ENCODE measurements at regions not wholly inside any gene's neighbourhood (a gene's known extent, or its start where the extent isn't known, plus 50 kb on each side); places are given as distances from the start of the nearest gene placed in this dataset.
A peak's percentile ranks its signal among the peaks of the same experiment; 100 is the strongest.

GRCh38 chr4:159019356-159019755 is 83.5 kb upstream of the RAPGEF2 start:
- no peaks in the 10 kb centered on the region for H3K9me3 ChIP-seq (replicated peaks in 1 of 2; ENCODE audit: control insufficient read depth in 1 of 2, insufficient read depth in 1 of 2, low read length in 2 of 2)
- intact Hi-C loops (cut with micrococcal nuclease), result no loop called here
- no peak overlapping the region for H3K4me3 ChIP-seq (replicated peaks in 1 of 3; ENCODE audit: low read depth in 2 of 3, low read length in 3 of 3)
- no peaks in the 10 kb centered on the region for H3K36me3 ChIP-seq (replicated peaks in 1 of 2; ENCODE audit: control insufficient read depth in 1 of 2, insufficient read depth in 2 of 2, low read length in 2 of 2)
- no peaks in the 10 kb centered on the region for H3K4me1 ChIP-seq (ENCODE audit: control insufficient read depth in 1 of 2, insufficient read depth in 2 of 2, low read length in 2 of 2)
- no peaks in the 10 kb centered on the region for H4K20me1 ChIP-seq (ENCODE audit: insufficient read depth, low read length)
- Mint-ChIP-seq H3K36me3 (no peaks in the 10 kb centered on the region), H3K27ac (peak overlapping the region in 1 of 7 donors; percentile 72), H3K9me3 (peaks cover 0 to 4% (median 0%) of the 10 kb centered on the region in 7 donors), H3K4me1 (no peaks in the 10 kb centered on the region), H3K4me3 (no peak overlapping the region), H3K27me3 (ENCODE audit: low read depth in 3 of 3) (peaks cover 0 to 1% (median 0%) of the 10 kb centered on the region in 3 donors)
- TF ChIP-seq, protein P1, sequence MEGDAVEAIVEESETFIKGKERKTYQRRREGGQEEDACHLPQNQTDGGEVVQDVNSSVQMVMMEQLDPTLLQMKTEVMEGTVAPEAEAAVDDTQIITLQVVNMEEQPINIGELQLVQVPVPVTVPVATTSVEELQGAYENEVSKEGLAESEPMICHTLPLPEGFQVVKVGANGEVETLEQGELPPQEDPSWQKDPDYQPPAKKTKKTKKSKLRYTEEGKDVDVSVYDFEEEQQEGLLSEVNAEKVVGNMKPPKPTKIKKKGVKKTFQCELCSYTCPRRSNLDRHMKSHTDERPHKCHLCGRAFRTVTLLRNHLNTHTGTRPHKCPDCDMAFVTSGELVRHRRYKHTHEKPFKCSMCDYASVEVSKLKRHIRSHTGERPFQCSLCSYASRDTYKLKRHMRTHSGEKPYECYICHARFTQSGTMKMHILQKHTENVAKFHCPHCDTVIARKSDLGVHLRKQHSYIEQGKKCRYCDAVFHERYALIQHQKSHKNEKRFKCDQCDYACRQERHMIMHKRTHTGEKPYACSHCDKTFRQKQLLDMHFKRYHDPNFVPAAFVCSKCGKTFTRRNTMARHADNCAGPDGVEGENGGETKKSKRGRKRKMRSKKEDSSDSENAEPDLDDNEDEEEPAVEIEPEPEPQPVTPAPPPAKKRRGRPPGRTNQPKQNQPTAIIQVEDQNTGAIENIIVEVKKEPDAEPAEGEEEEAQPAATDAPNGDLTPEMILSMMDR (IDR thresholded peaks at IDR 0.05), result no peak
- DNase-seq, result no peak
- WGBS (ENCODE audit: insufficient coverage), result 54% methylated on average over 4 of the region's 5 CpGs
- no peak overlapping the region for H3K4me2 ChIP-seq (replicated peaks; ENCODE audit: extremely low read depth, low read length, poor library complexity, severe bottlenecking)
- H3K9ac ChIP-seq (ENCODE audit: insufficient read depth, low read length, poor library complexity, severe bottlenecking), result no peak overlapping the region
- no peaks in the 10 kb centered on the region for H3K27me3 ChIP-seq (ENCODE audit: control insufficient read depth in 2 of 2, insufficient read depth in 2 of 2, low read length in 2 of 2)
- H3K27ac ChIP-seq (ENCODE audit: low read depth in 1 of 2, low read length in 2 of 2), result no peak overlapping the region
- no peak overlapping the region for H2AFZ ChIP-seq (ENCODE audit: insufficient read depth, low read depth, low read length, poor library complexity, severe bottlenecking)
- no peaks in the 10 kb centered on the region for H3K79me2 ChIP-seq (ENCODE audit: insufficient read depth, low read length)

DNA sequence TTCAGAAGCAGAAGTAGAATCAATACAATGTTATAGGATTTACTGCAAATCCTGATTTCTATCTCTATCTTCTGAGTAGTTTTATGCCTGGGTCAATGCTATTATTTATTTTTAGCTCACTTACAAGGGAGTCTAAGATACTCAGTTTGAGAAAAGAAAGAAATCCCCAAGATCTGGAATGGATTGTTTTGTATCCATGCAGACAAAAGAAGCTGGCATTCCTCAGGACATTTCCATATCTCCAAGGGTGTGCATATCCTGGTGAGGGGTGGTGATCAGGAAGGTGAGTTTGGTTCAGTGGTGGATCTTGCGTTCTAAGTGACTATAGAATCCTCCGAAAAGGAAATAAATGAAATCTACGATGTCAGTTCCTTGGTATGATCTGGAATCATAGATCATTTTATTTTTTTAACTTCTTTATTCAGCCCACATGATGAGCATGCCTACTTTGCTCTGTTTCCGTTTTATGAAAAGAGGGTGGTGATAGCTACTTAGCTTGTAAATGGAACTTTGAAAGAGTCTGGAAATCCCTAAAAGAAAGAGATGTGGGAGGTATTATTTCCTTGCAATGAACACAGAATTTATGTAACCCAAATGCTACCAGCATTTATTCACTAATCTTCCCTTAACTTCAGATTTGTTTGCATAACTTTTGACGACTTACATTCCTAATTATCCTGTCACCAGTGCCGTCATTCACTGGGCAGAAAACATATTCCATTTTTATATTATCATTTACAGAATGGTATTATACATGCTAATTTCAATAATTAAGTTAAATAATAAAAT is 81.1 kb upstream of the RAPGEF2 start:
- no peak overlapping the region for H3K27ac ChIP-seq (ENCODE audit: low read depth in 1 of 2, low read length in 2 of 2)
- no peak overlapping the region for H3K4me2 ChIP-seq (replicated peaks; ENCODE audit: extremely low read depth, low read length, poor library complexity, severe bottlenecking)
- H3K9ac ChIP-seq (ENCODE audit: insufficient read depth, low read length, poor library complexity, severe bottlenecking), result no peak overlapping the region
- H3K27me3 ChIP-seq (ENCODE audit: control insufficient read depth in 2 of 2, insufficient read depth in 2 of 2, low read length in 2 of 2), result no peaks in the 10 kb centered on the region
- Mint-ChIP-seq H3K27ac (no peak overlapping the region), H3K9me3 (peaks cover 0 to 4% (median 0%) of the 10 kb centered on the region in 7 donors), H3K4me3 (no peak overlapping the region), H3K27me3 (ENCODE audit: low read depth in 3 of 3) (peaks cover 0 to 1% (median 0%) of the 10 kb centered on the region in 3 donors), H3K36me3 (no peaks in the 10 kb centered on the region), H3K4me1 (peaks cover 5% of the 10 kb centered on the region)
- H3K36me3 ChIP-seq (replicated peaks in 1 of 2; ENCODE audit: control insufficient read depth in 1 of 2, insufficient read depth in 2 of 2, low read length in 2 of 2), result no peaks in the 10 kb centered on the region
- H2AFZ ChIP-seq (ENCODE audit: insufficient read depth, low read depth, low read length, poor library complexity, severe bottlenecking), result no peak overlapping the region
- H3K9me3 ChIP-seq (replicated peaks in 1 of 2; ENCODE audit: control insufficient read depth in 1 of 2, insufficient read depth in 1 of 2, low read length in 2 of 2), result no peaks in the 10 kb centered on the region
- intact Hi-C loops (cut with micrococcal nuclease), result no loop called here
- DNase-seq, result no peak
- H4K20me1 ChIP-seq (ENCODE audit: insufficient read depth, low read length), result no peaks in the 10 kb centered on the region
- TF ChIP-seq, protein P1 (IDR thresholded peaks at IDR 0.05), result no peak
- no CpG with 5 or more reads among the region's 6 CpGs for WGBS (ENCODE audit: insufficient coverage)
- no peaks in the 10 kb centered on the region for H3K79me2 ChIP-seq (ENCODE audit: insufficient read depth, low read length)
- H3K4me1 ChIP-seq (ENCODE audit: control insufficient read depth in 1 of 2, insufficient read depth in 2 of 2, low read length in 2 of 2), result no peaks in the 10 kb centered on the region
- H3K4me3 ChIP-seq (replicated peaks in 1 of 3; ENCODE audit: low read depth in 2 of 3, low read length in 3 of 3), result no peak overlapping the region
